ENCODE measurements at regions not wholly inside any gene's neighbourhood (a gene's known extent, or its start where the extent isn't known, plus 50 kb on each side); places are given as distances from the start of the nearest gene placed in this dataset.
"Not testable (repeated sequence)": the region's sequence is repeated elsewhere in the genome, so short reads cannot be mapped to it uniquely, and the experiment has no call there.

DNA sequence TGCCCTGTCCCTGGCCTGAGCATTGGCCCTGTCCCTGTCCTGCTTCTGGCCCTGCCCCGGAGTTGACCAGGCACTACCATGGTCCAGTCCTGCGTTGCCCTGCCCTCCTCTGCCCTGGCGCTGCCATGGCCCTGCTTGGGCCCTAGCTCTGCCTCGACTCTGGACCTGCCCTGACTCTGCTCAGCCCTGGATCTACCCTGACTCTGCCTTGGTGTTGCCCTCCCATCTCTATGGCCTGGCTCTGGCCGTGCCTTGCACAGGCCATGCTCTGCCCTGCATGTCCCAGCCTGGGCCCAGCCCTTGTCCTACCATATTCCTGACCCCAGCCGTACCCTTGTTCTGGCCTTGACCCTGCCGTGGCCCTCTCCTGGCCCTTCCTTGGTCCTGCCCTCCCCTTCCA, 235.7 kb downstream of the GOLGA6L6 start:
- DNase-seq = not testable (repeated sequence)

DNA sequence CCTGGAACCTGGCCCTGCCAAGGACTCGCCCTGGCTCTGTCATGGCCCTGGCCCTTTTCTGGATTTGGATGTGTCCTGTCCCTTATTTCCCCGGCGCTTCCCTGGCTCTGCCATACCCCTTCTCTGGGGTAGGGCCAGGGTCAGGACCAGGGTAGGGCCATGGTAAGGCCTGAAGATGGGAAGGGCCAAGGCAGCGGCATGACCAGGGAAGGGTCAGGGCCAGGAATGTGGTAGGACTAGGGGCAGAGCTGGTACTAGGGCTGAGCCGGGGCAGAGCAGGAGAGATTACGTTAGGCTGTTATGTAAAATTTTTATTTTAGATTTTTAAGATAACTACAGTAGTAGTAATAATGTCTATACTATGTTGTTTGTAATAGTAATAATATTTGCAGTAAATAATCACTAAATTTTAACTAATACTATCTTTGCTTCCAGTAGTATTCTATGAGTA, 236.6 kb downstream of the GOLGA6L6 start:
- DNase-seq = not testable (repeated sequence)

DNA sequence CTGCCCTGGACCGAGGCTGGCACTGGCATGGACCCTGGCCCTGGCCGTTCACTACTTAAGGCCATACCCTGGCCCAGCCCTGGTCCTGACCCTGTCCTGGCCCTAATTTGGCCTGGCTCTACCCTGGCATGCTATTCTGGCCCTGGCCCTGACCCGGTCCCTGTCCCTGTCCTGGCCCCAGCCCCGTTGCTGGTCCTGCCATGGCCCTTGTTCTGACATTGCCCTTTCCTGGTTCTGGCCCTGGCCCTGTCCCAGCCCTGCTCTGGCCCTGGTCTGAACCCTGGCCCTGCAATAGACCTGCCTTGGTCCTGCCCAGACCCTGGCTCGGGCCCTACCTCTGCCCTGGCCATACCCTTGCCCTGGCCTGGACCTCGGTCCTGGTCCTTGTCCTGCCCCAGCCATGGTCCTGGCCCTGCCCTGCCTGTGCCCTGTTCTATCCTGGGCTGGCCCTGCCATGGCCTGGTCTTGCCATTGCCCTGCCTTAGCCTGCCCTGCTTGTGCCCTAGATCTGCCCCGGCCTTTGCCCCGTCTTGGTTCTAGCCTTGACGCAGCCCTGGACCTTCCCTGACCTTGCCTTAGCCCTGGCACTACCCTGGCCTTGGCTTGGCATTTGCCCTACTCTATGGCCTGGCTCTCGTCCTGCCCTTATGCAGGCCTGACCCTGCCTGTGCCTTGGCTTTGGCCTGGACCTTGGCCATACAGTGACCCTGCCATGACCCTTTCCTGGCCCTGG, 237.2 kb downstream of the GOLGA6L6 start:
- not testable (repeated sequence) for DNase-seq

DNA sequence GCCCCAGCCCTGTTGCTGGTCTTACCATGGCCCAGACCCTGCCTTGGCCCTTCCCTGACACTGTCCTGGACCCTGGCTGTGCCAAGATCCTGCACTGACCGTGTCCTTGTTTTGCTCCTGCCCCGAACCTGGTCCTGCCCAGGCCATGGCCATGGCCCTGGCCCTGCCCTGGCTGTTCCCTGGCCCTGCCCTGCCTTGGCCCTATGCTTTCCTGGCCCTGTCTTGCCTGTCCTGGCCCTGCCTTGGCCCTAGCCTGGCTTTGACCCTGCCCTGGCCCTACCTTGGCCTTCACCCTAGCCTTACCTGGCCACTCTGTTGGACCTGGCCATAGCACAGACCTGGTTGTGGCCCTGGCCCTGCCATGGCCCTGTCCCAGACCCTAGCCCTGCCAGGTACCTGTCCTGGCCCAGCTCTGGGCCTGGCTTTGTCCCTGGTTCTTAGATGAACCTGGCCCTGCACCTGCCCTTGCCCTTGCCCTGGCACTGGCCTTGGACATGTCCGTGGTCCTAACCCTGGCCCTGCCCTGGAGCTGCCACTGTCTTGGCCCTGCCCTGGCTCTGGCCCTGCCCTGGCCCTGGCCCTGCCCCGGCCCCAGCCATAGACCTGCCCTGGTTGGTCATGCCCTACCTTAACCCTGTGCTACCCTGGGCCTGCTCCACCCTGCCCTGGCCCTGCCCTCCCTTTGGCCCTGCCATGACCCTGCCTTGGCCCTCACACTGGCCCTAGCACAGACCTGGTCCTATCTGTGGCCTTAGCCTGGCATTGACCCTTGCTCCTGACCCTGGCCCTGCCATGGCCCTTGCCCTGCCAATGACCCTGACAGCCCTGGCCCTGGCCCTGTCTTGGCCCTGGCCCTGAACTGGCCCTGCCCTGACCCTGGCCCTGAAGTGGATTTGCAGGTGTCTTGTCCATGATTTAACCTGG, 238.1 kb downstream of the GOLGA6L6 start:
- DNase-seq = not testable (repeated sequence)

DNA sequence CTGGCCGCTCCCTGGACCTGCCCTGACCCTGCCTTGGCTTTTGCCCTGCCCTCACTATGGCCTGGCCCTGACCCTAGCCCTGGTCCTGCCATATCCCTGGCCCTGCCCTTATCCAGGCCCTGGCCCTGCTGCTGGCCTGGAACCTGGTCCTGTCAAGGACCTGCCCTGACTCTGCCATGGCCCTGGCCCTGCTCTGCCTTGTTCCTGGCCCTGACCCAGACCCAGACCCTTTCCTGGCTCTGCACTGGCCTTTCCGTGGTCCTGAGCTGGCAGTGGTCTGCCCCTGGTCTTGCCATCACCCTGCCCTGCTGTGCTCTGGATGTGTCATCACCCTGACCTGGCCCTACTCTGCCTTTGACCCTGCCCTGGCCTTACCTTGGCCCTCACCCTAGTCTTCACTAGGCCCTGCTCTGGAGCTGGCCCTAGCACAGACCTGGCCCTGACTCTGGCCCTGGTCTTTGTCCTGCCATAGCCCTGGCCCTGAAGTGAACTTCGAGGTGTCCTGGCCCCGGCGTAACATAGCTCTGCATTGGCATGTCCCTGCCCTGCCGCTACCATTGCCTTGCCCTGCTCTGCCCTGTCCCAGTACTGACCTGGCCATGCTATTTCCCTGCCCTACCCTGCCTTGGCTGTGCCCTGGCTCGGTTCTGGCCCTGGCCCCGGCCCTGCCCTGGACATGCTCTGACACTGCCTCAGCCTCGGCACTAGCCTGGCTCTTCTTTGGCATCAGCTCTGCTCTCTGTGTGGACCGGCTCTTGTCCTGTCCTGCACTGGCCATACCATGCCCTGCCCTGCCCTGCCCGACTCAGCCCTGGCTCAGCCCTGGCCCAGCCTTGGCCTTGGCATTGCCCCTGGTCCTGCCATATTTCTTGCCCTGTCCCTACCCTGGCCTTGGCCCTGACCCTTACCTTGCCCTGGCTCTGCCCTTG, 239.2 kb downstream of the GOLGA6L6 start:
- DNase-seq = not testable (repeated sequence)

DNA sequence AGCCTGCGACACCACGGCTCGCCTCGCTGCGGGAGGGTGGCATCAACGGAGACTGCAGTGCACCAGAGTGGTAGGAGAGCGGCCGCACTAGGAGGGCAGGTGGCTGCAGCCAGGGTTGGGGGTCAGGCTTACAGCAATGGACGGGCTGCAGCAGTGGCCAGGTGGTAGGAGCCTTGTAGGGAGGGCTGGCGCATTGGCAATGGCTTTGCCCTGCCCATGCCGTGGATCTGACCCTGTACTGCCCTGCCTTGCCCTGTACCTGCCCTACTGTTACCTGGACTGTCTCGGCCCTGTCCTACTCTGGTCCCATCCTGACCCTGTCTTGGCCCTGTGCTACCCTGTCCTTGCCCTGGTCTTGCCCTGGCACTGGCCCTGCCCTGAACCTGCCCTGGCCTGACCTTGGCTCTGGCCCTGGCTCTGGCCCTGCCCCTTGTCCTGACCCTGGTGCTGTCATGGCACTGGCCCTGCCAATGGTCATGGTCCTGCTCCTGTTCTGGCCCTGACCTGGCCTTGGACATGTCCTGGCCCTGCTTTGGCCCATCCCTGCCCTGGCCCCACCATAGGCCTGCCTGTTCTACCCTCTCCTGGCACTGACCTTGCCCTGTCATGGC, 240.0 kb downstream of the GOLGA6L6 start:
- DNase-seq = not testable (repeated sequence)

DNA sequence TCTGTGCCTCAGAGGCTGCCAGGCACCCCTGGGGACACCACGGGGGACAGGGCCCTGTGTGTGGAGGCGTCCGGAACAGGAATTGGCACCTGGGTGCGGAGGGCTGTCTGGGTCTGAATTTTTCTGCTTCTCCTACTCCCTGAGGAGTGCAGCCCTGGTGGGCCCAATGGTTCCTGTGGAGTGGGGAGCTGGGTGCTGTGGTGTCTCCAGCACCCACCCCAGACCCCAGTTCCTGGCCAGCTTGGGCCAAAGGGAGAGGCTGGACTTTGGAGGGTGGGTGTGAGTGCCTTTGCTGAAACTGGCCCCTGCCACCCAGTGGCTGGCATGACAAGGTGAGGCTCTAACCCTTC, 240.6 kb downstream of the GOLGA6L6 start:
- DNase-seq = not testable (repeated sequence)

DNA sequence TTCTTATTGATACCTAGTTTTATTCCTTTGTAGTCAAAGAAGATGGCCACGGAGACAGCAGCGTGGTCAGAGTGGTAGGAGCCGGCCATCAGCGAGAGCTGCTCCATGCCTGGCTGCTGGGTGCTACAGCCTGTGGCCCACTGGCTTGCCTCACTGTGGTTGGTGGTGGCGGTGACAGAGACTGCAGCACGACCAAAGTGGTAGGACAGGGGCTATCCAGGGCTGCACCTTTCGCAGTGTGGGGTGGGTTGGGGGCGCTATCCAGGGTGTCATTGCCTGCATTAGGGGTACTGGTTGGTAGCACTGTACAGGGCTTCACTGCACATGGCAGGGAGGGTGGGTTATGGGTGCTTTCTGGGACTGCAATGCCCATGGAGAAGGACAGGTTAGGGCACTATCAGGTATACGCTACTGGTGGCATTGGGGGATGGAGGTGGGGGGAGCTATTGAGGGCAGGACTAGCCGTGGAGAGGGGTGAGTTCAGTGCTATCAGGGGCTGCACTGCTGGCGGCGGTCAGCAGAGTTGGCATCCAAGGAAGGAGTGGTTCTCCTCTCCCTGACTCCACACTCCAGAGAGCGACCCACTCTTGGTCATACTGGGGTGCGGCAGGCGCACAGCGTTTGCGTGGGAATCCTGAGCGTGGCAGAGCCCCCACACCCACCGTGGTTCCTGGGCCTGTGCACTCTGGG, 241.1 kb downstream of the GOLGA6L6 start:
- DNase-seq = not testable (repeated sequence)

DNA sequence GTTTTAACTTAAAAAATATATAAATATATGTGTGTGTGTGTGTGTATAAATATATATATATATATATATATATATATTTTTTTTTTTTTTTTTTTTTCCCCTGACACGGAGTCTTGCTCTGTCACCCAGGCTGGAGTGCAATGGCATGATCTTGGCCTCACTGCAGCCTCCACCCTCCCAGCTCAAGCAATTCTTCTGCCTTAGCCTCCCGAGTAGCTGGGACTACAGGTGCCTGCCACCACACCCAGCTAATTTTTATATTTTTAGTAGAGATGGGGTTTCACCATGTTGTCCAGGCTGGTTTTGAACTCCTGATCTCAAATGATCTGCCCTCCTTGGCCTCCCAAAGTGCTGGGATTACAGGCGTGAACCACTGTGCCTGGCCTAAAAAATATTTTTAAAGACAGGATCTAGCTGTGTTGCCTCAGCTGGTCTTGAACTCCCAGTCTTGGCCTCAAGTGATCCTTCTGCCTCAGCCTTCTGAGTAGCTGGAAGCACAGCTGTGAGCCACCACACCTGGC, 243.9 kb downstream of the GOLGA6L6 start:
- DNase-seq = not testable (repeated sequence)

DNA sequence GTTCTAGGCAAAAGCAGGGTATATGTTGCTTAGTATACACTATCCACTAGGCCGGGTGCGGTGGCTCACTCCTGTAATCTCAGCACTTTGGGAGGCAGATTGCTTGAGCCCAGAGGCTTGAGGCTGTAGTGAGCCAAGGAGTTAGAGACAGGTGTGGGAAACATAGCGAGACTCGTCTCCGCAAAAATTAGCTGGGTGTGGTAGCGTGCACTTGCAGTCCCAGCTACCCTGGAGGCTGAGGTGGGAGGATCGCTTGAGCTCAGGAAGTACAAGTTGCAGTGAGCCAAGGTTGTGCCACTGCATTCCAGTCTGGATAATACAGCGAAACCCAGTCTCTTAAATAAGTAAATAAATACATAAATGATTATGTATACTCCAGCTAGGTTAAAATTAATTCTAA, 245.3 kb downstream of the GOLGA6L6 start:
- DNase-seq = not testable (repeated sequence)

DNA sequence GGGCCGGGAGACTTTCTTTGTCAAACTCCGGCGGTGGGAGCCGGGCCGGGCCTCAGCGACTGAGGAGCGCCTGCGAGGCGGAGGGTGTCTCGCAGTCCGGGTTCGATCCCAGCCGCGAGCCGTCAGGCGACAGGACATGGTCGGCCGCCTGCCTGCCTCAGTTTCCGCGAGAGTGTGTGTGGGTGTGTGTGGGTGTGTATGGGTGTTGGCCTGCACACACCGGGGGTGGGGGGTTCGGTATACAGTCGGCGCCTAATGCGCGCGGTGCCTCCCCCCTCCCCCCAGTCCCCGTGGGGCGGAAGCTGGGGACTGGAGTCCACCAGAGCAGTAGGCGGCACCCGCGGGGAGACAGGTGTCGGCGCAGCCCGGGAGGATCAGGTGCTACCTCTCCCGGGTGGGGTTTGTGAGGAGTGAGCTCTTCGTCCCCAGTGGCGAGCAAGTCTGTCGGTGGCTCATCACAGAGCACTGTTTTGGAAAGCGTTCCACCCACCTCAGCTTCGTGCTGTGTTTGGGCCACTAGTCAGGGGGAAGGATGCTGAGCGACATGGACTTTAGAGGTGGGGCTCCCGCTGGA, 246.3 kb downstream of the GOLGA6L6 start:
- no peak for DNase-seq

DNA sequence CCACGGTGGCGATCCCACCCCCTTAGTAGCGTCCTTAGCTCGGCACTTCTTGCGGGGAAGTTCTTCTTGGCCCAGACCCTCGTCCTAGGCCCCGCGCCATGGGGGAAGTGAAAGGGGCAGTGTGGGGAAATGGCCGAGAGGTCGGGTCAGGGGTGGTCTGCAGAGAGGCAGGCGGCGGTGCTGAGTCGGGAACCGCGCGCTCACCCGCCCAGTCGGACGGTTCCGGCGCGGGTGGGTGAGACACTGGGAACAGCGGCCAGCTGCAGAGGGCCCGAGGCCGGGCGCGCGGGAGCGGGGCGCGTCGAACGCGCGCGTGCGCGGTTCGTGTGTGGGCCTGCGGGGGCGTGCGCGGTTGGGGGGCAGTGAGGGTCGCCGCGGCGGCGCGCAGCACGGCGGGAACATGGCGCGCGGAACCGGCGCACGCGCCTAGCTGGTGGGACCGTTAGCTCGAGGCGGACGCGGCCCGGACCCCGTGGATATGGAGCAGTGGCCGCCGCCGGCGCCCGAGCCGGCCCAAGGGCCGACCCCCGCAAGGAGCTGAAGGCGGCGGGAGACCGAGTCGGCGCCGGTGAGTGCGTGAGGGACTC, 246.9 kb downstream of the GOLGA6L6 start:
- no peak for DNase-seq

DNA sequence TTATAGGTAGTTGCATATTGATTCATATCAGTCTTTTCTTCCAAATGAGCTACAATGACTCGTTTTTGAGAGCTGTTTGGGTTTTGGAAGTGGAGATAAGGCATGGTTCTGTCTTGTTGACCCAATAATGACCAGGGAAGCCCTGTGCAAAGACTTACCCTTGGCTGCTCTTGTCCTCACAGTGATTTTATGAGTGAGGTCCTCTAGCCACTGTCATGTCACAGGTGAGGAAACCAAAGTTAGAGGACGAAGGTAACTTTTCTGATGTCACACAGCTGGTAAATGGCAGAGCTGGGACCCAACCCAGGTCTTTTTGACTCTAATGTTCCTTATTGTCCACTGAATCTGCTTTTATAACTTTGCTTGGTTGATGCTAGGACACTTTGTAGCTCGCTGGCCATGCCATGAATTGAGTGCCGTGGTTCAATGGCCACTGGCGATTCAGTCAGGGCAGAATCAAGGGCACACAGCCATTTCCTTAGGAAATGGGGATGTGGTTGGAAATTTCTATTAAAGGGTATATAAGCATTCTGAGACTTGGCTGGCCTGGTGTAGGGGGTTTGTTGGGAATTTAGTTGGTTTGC, 249.1 kb downstream of the GOLGA6L6 start:
- not testable (repeated sequence) for DNase-seq

DNA sequence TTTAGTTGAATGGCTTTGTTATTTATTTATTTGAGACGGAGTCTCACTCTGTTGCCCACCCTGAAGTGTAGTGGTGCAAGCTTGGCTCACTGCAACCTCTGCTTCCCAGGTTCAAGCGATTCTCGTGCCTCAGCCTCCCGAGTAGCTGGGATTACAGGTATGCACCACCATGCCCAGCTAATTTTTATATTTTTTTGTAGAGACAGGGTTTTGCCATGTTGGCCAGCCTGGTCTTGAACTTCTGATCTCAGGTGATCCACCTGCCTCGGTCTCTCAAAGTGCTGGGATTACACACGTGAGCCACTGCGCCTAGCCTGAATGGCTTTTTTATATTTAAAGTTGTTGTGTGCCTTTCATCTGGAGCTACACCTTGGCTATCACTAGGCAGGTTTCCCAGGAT, 250.0 kb downstream of the GOLGA6L6 start:
- DNase-seq = not testable (repeated sequence)

DNA sequence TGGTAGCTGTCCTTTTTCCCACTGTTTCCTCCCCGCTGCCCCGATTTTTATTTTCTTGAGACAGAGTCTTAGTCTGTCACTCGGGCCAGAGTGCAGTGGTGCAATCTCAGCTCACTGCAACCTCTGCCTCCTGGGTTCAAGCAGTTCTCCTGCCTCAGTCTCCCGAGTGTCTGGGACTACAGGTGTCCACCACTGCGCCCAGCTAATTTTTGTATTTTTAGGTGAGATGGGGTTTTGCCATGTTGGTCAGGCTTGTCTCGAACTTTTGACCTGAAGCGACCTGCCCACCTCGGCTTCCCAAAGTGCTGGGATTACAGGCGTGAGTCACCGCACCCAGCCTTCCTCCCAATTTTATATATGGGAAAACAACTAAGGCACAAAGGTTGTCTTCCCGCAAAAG, 251.0 kb downstream of the GOLGA6L6 start:
- DNase-seq = not testable (repeated sequence)

DNA sequence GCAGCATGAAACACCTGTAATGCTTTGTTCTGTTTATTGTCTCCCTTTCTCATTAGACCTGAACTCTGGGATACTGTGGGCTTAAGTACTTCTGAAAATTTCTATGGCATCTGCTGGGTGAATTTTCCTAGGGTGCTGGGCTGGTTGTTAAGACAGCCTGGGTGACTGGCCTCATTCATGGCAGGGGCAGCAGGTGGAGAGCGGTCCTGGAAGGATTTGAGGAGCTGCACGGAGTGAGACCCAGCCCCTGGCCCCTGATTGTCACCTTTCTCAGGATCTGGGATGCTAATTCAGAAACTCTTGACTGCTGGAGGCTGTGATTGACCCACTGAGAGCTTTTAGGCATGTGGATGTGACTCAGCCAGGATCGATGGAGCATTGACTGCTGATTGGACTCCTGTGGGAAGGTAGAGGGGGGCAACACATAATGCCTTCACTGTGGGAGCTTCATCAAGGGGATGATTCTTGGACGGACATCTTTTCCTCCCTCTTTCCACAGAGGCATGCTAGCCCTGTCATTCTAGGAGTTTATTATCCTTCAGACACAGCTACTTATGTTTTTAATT, 252.0 kb downstream of the GOLGA6L6 start:
- not testable (repeated sequence) for DNase-seq

DNA sequence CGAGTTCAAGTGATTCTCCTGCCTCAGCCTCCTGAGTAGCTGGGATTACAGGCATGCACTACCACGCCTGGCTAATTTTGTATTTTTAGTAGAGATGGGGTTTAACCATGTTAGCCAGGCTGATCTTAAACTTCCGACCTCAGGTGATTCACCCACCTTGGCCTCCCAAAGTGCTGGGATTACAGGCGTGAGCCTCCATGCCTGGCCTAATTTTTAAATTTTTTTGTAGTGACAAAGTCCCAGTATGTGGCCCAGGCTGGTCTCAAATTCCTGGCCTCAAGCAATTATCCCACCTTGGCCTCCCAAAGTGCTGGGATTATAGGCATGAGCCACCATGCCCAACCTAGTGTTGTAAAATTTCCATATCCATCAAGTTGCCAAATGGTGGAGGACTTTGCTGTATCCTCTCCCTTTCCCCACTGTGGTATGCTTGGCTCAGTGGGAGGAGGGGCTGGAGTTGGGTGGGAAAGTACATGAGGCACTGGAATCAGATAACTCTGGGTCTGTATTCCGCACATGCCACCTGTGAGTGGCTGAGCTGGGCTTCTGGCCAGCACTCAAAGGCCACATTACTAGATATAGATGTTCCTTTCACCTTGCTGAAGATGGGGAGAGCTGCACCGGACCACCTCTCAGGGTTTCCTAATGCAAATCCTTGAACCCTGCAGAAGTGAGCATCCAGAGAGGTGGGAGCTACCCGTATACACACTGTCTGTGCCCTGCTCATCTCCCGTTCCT, 252.6 kb downstream of the GOLGA6L6 start:
- DNase-seq = not testable (repeated sequence)

DNA sequence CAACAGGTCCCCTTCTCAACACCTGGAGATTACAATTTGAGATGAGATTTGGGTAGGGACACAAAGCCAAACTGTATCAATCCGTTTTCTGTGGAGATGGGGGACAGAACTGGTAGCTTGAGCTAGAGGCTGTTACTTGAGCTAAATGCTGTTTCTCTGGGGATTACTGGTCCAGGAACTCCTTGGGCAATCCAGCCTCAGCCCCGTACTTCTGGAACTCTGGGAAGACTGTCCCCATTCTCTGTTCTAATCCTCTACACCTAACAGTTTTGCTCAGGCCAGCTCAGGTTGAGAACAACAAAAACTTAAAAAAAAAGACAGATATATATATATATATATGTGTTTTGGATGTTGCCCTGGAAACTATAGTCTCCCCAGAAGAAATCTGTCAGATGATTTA, 255.0 kb downstream of the GOLGA6L6 start:
- DNase-seq = not testable (repeated sequence)

DNA sequence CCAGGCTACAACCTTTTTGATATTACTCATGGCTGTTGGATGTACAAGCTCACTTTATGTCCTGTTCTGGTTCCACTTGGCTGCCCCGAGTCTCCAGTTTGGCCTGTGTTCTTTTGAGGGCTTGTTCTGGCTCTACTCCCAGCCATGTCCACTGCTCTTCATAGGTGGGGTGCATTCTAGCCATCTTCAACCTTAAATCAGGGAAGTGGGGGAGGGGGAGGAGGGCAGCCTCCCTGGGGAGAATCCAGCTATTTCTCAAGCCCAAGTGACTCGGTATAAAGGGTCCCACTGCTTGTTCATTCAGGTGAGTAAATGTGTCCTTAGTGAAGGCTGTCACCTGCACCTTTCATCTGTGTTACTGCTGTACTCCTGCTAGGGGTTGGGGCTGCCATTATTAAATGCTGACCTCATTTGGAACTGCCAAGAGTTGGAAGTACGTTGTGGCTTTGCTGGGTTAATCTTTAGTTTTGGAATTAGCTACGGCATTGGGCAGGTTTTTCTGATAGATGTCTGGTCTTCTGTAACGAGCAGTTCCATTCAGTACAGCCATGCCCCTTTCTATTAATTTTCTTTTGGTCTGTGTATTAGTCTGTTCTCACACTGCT, 255.8 kb downstream of the GOLGA6L6 start:
- not testable (repeated sequence) for DNase-seq
